Aorta (tissue), 5 donors: ENCODE measurements at regions not wholly inside any gene's neighbourhood (a gene's known extent, or its start where the extent isn't known, plus 50 kb on each side); places are given as distances from the start of the nearest gene placed in this dataset.

Source experiments
- ATAC-seq: fragments of 200-7000 bp; cut with Tn5 transposase; one replicate; pipeline ENCODE4 v1.9.1; 2022; ENCODE audit warnings: moderate library complexity; ENCODE audit not compliant: low FRiP score
- DNase-seq, 2 donors: peaks; one replicate each; pipeline ENCODE4 v3.0.0-alpha.2; 2020
- H3K27ac ChIP-seq, 2 donors: one replicate each; pipeline ENCODE4 v1.5.1; 2013; ENCODE audit warnings: low read length in 2 of 2, mild to moderate bottlenecking in 2 of 2, moderate library complexity in 2 of 2, control low read depth in 1 of 2, inconsistent platforms in 1 of 2, low read depth in 1 of 2
- H3K27me3 ChIP-seq, 2 donors: one replicate each; pipeline ENCODE4 v1.6.1; 2013; ENCODE audit warnings: control low read depth in 1 of 2, low read length in 1 of 2, mild to moderate bottlenecking in 1 of 2, moderate library complexity in 1 of 2; ENCODE audit not compliant: insufficient read depth in 2 of 2, control insufficient read depth in 1 of 2
- H3K36me3 ChIP-seq, 2 donors: one replicate each; pipeline ENCODE4 v1.6.1; 2013; ENCODE audit warnings: control low read depth in 1 of 2, low read length in 1 of 2, mild to moderate bottlenecking in 1 of 2; ENCODE audit not compliant: insufficient read depth in 2 of 2, control insufficient read depth in 1 of 2
- H3K4me1 ChIP-seq, 2 donors: one replicate each; pipeline ENCODE4 v1.6.1; 2013; ENCODE audit warnings: low read length in 2 of 2, control low read depth in 1 of 2, mild to moderate bottlenecking in 1 of 2, moderate library complexity in 1 of 2; ENCODE audit not compliant: insufficient read depth in 2 of 2, control insufficient read depth in 1 of 2
- H3K4me3 ChIP-seq, 2 donors: one replicate each; pipeline ENCODE4 v1.5.1; 2013; ENCODE audit warnings: low read length in 2 of 2, control low read depth in 1 of 2, mild to moderate bottlenecking in 1 of 2
- H3K9me3 ChIP-seq: one replicate; pipeline ENCODE4 v1.6.1; 2013; ENCODE audit warnings: mild to moderate bottlenecking, low read length; ENCODE audit not compliant: control insufficient read depth
- WGBS, 2 donors: extraction: QIAGEN DNeasy Blood & Tissue Kit; methylation state at CpG; one replicate each; pipeline ENCODE4 v1.1.7; 2013; 5-methylcytosine and 5-hydroxymethylcytosine counted together
- intact Hi-C, 2 donors: fragments of 100-400 bp; cut with DNase I; formaldehyde crosslinking; loops; one replicate each; pipeline versions ENCODE4 v1.14.2 to v1.15.0; 2022
- donor health status: healthy with polysubstance abuse.
- donor health status: Bipolar disorder and iron deficiency.
- donor health status: DM: no; HTN: no; CAD: no.
- donor health status: DM: no; HTN: no; CAD: no.
- donor health status: DM: yes; HTN: yes; CAD: no.

DNA sequence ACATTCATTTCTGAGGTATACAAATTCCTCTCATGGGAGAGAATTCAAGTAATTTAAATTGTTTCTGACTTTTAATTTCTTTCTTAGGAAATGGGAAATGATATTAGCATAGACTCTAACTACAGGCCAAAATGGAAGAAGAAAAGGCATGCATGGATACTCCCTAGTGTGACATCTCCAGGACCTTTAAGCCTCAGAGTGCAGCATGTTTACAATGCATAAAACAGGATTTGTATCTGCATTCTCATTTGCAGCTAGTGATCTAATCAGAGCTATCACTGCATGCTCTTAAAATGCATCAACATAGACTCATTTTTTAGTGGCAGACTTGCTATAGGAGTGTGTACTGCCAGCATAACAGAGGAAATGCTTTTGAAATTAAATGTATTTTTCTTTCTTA, 224.6 kb upstream of the GOT2 start:
- Histone ChIP-seq H3K4me3 (no peak overlapping the region), H3K36me3 (no peaks in the 10 kb centered on the region), H3K9me3 (peaks cover 1% of the 10 kb centered on the region), H3K4me1 (no peaks in the 10 kb centered on the region), H3K27me3 (no peaks in the 10 kb centered on the region), H3K27ac (no peak overlapping the region)
- intact Hi-C loops: no loop called here
- DNase-seq: no peak
- no peak for ATAC-seq

DNA sequence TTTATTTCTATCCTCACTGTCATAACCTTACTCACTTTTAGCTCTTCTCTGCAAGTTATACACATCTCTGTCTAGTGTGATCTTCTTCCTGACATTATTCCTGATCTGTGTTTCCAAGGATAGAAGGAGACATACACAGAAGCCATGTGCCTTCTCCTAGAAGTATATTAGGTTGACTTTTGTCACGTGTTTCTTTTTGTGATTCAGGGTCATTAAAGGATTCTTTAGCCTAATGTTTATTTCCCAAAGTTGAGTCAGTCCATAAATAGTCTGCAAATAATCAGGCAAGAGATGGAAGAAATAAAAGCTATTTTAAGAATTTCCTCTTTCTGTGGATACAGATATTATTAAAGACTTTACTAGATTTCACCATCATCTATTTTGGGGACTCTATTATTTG, 214.1 kb upstream of the GOT2 start:
- H3K4me3 ChIP-seq: no peak overlapping the region
- DNase-seq (no peak), ATAC-seq (no peak)
- no peaks in the 10 kb centered on the region for H3K4me1 ChIP-seq
- intact Hi-C loops: no loop called here
- peaks cover 2% of the 10 kb centered on the region for H3K9me3 ChIP-seq
- H3K36me3 ChIP-seq: no peaks in the 10 kb centered on the region
- no peaks in the 10 kb centered on the region for H3K27me3 ChIP-seq
- no peak overlapping the region for H3K27ac ChIP-seq
- WGBS, 2 donors: 21 to 23% methylated on average over 1 of the region's 1 CpG

DNA sequence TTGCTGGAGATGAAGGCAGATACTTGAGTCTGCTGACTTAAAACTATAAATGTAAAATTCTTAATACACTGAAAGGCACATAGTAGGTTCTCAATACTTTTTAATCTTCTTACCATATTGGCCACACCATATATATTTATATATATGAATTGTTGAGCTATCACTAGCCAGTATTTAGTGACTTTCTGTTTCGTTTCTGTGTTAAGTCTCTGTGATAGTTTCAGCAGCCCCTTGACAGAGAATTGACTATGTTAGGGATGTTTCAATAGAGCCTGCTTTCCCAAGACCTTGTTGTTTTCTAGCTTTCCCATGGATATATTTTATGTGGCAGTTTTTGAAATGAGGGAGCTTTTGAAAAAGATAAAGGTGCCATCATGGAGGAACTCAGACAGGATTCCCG, 206.5 kb upstream of the GOT2 start:
- 79 to 86% methylated on average over 2 of the region's 2 CpGs for WGBS, 2 donors
- Histone ChIP-seq H3K4me3 (no peak overlapping the region), H3K36me3 (no peaks in the 10 kb centered on the region), H3K27ac (no peak overlapping the region), H3K9me3 (no peaks in the 10 kb centered on the region), H3K4me1 (no peaks in the 10 kb centered on the region), H3K27me3 (no peaks in the 10 kb centered on the region)
- ATAC-seq (no peak), DNase-seq (no peak)
- intact Hi-C loops: no loop called here

DNA sequence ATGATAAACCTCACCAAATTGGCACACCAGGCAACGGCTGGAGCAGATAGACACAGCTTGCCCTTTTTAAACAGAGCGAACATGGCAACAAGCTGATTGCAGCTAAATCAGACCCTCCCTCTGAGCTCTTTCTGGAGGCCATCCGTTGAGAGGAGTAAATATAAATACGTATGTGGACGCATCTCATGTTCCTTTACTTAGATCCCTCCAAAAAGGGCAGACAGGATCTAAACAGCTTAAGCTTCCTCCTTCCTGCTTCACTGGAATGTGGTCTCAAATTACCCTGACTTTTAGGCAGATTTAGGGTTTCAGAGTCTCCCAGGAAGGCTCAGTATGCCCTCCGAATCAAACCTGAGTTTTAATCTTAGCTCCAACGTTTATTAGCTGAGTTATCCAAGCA, 204.7 kb upstream of the GOT2 start:
- H3K9me3 ChIP-seq: peaks cover 2% of the 10 kb centered on the region
- WGBS, 2 donors: 13 to 21% methylated on average over 7 of the region's 7 CpGs
- DNase-seq (no peak), ATAC-seq (no peak)
- H3K27ac ChIP-seq: no peak overlapping the region
- no peaks in the 10 kb centered on the region for H3K4me1 ChIP-seq
- intact Hi-C loops: no loop called here
- H3K36me3 ChIP-seq: no peaks in the 10 kb centered on the region
- H3K4me3 ChIP-seq: no peak overlapping the region
- H3K27me3 ChIP-seq: peaks cover 0 to 2% of the 10 kb centered on the region in 2 donors

DNA sequence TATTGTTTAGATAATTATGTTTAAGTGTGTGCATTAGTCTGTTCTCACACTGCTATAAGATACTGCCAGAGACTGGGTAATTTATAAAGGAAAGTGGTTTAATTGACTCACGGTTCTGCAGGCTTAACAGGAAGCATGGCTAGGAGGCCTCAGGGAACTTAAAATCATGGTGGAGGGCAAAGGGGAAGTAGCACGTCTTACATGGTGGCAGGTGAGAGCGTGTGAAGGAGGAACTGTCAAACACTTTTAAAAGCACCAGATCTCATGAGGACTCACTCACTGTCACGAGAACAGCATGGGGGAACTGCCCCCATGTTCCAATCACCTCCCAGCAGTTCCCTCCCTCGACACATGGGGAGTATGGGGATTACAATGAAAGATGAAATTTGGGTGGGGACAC, 203.5 kb upstream of the GOT2 start:
- Histone ChIP-seq H3K4me1 (no peaks in the 10 kb centered on the region), H3K9me3 (peaks cover 2% of the 10 kb centered on the region), H3K36me3 (no peaks in the 10 kb centered on the region), H3K4me3 (no peak overlapping the region), H3K27me3 (peaks cover 0 to 2% of the 10 kb centered on the region in 2 donors), H3K27ac (no peak overlapping the region)
- DNase-seq (no peak), ATAC-seq (no peak)
- intact Hi-C loops: no loop called here
- 61 to 66% methylated on average over 5 of the region's 5 CpGs for WGBS, 2 donors

DNA sequence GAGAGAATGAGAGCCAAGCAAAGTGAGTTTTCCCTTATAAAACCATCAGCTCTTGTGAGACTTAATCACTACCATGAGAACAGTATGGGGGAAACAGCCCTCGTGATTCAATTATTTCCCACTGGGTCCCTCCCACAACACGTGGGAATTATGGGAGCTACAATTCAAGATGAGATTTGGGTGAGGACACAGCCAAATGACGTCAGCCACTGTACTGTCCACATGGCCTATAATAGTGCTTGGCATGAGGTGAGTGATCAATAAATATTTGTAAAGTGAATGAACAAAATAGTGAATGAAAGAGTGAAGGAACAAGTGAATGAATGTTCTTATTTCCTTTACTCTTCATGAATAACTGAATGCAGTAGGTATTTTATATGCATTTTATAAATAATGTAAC, 199.1 kb upstream of the GOT2 start:
- ATAC-seq (no peak), DNase-seq (no peak)
- Histone ChIP-seq H3K27ac (no peak overlapping the region), H3K27me3 (peaks cover 0 to 2% of the 10 kb centered on the region in 2 donors), H3K4me3 (no peak overlapping the region), H3K9me3 (peaks cover 2% of the 10 kb centered on the region), H3K4me1 (no peaks in the 10 kb centered on the region), H3K36me3 (no peaks in the 10 kb centered on the region)
- intact Hi-C loops: no loop called here
- WGBS, 2 donors: 74 to 76% methylated on average over 3 of the region's 3 CpGs

DNA sequence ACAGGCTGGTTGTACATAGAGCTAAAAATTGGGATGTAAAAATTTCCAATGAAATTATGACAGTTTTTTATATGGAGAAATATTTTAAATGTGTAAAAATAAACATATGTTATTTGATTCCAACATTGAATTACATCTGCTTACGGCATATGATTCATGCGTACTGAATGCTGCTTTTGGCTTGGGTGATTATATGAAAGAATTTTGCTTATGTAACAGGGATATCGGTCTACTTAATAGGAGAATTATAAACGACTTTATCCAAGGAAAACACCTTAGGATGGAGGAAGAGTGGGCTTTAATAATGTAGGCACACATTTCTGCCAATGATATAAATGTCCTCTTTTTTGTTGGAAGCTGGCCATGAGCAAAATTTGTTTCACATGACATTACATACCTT, 197.3 kb upstream of the GOT2 start:
- WGBS, 2 donors: 32 to 34% methylated on average over 4 of the region's 4 CpGs
- ATAC-seq: no peak
- intact Hi-C loops: no loop called here
- DNase-seq: no peak
- Histone ChIP-seq H3K27ac (no peak overlapping the region), H3K4me3 (no peak overlapping the region), H3K27me3 (peaks cover 0 to 2% of the 10 kb centered on the region in 2 donors), H3K9me3 (peaks cover 2% of the 10 kb centered on the region), H3K4me1 (no peaks in the 10 kb centered on the region), H3K36me3 (no peaks in the 10 kb centered on the region)

DNA sequence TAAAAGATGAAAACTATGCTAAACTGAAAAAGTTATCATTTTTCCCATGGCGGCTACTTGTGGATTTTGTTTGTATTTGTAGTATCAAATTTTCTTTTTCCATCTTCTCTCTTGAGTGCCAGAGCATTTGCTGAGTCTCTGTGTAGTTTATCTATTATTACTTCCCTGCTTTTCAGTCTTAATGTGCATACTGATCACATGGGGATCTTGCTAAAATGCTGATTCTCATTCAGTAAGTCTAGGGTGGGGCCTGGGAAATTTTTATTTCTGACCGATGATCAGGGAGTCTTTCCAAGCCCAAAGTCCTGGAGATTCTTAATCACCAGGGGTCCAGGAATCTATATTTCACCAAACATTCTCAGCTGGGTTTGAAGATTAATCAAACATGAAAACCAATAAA, 189.0 kb upstream of the GOT2 start:
- Histone ChIP-seq H3K36me3 (no peaks in the 10 kb centered on the region), H3K4me1 (no peaks in the 10 kb centered on the region), H3K4me3 (no peak overlapping the region), H3K27ac (no peak overlapping the region), H3K27me3 (no peaks in the 10 kb centered on the region), H3K9me3 (no peaks in the 10 kb centered on the region)
- ATAC-seq (no peak), DNase-seq (no peak)
- intact Hi-C loops: no loop called here
- 78 to 92% methylated on average over 2 of the region's 2 CpGs for WGBS, 2 donors

DNA sequence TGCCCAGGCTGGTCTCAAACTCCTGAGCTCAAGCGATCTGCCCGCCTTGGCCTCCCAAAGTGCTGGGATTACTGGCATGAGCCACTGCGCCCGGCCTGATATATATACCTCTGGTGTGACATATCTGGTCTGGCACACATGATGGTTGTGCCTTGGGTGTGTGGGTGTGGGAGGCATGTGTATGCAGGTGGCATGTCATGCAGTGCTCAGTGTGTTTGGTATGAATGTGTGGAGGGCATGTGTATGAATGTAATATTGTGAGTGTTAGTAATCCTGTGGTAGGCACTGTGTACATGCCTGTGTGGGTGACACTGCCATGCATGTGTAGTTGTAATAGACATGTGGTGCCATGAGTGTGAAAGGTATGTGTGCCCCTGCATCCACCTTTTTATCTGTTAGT, 179.3 kb upstream of the GOT2 start:
- Histone ChIP-seq H3K4me1 (no peaks in the 10 kb centered on the region), H3K27ac (no peak overlapping the region), H3K27me3 (no peaks in the 10 kb centered on the region), H3K36me3 (no peaks in the 10 kb centered on the region), H3K9me3 (no peaks in the 10 kb centered on the region), H3K4me3 (no peak overlapping the region)
- intact Hi-C loops: no loop called here
- DNase-seq (no peak), ATAC-seq (no peak)
- WGBS, 2 donors: 76 to 95% methylated on average over 4 of the region's 4 CpGs

DNA sequence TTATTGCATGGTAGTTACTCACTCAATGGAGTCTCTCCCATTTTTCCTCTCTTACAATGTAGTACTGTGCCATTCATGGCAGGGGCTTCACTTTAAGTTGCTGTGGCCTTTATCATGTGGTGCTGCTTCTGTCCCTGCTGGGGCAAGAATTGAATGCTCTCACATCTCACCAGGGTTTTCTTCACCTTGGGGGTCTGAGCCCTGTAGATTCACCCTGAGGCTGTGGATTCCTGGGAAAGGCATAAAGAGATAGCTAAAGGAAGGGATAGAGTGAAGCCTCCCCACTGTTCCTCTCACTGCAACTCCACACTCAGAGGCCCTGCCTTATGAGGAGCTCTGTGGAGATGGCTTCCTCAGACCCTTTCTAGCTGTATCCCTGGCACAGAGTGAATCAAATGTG, 178.5 kb upstream of the GOT2 start:
- no peak overlapping the region for H3K27ac ChIP-seq
- no peaks in the 10 kb centered on the region for H3K4me1 ChIP-seq
- intact Hi-C loops: no loop called here
- H3K9me3 ChIP-seq: no peaks in the 10 kb centered on the region
- DNase-seq (no peak), ATAC-seq (no peak)
- H3K4me3 ChIP-seq: no peak overlapping the region
- no peaks in the 10 kb centered on the region for H3K36me3 ChIP-seq
- H3K27me3 ChIP-seq: no peaks in the 10 kb centered on the region
